Loucy (cell line): ENCODE measurements at regions not wholly inside any gene's neighbourhood (a gene's known extent, or its start where the extent isn't known, plus 50 kb on each side); places are given as distances from the start of the nearest gene placed in this dataset.

Experiments
- CTCF ChIP-seq: fragments of 200-600 bp; sonication (generic); conservative IDR thresholded peaks from 2 replicates; pipeline ENCODE4 v1.5.1; 2014; ENCODE audit warnings: mild to moderate bottlenecking, antibody characterized with exemption, low read length
- EZH2phosphoT487 ChIP-seq: fragments of 200-600 bp; IDR thresholded peaks from 2 replicates; pipeline ENCODE4 v1.6.1; 2018; ENCODE audit warnings: antibody characterized with exemption, mild to moderate bottlenecking, moderate library complexity, borderline replicate concordance

- TF ChIP-seq CTCF = no peak
- no peak for TF ChIP-seq EZH2phosphoT487
These were observed 473.4 kb upstream of the UBE2E3 start for GRCh38 chr2:180507028-180507427.
